ENCODE measurements at regions not wholly inside any gene's neighbourhood (a gene's known extent, or its start where the extent isn't known, plus 50 kb on each side); places are given as distances from the start of the nearest gene placed in this dataset.

GRCh38 chr10:105872665-105873064 is 1231.6 kb downstream of the SORCS3 start:
- H3K9ac ChIP-seq (ENCODE audit: low read depth, low read length), result no peak overlapping the region
- no peak overlapping the region for H4K5ac ChIP-seq (ENCODE audit: low read depth, low read length)
- TF ChIP-seq RCOR1 (IDR thresholded peaks at IDR 0.05; ENCODE audit: insufficient replicate concordance, low read length) (no peak), FOS (IDR thresholded peaks at IDR 0.05; ENCODE audit: low read depth, low read length) (no peak), CHD1 (IDR thresholded peaks at IDR 0.05; ENCODE audit: low read depth, low read length) (no peak), USF2 (IDR thresholded peaks at IDR 0.05; ENCODE audit: low read depth, low read length) (no peak), NFE2L2 (IDR thresholded peaks at IDR 0.05; ENCODE audit: low read depth, low read length) (no peak), ELK1 (IDR thresholded peaks at IDR 0.05; ENCODE audit: borderline replicate concordance, low read depth, low read length) (no peak), MAZ (IDR thresholded peaks at IDR 0.05; ENCODE audit: borderline replicate concordance, low read depth, low read length) (no peak), BHLHE40 (IDR thresholded peaks at IDR 0.05; ENCODE audit: low read depth, low read length) (no peak), MAFK (IDR thresholded peaks at IDR 0.05; ENCODE audit: low read depth, low read length) (no peak), RAD21 (IDR thresholded peaks at IDR 0.05; ENCODE audit: low read length) (no peak), MXI1 (IDR thresholded peaks at IDR 0.05; ENCODE audit: borderline replicate concordance, low read depth, low read length) (no peak), POLR2A (IDR thresholded peaks at IDR 0.05; ENCODE audit: low read depth, low read length) (no peak), RFX5 (IDR thresholded peaks at IDR 0.05; ENCODE audit: low read depth, low read length) (no peak), CEBPB (IDR thresholded peaks at IDR 0.05; ENCODE audit: low read depth, low read length) (no peak)
- H2BK5ac ChIP-seq (ENCODE audit: low read depth, low read length, poor library complexity, severe bottlenecking), result no peak overlapping the region
- no peak overlapping the region for H3K56ac ChIP-seq (ENCODE audit: extremely low read depth, insufficient read depth, low read length)
- no peak overlapping the region for H3K4me3 ChIP-seq (ENCODE audit: insufficient read depth, low read depth, low read length)
- H3K79me1 ChIP-seq (ENCODE audit: low read depth in 1 of 2, low read length in 2 of 2), result no peaks in the 10 kb centered on the region
- no peak overlapping the region for H2BK20ac ChIP-seq (ENCODE audit: low read depth, low read length)
- in situ Hi-C loops (cut with MboI; ENCODE audit: low sequenced_read_pairs) (no loop called here), intact Hi-C loops (cut with micrococcal nuclease) (no loop called here), dilution Hi-C loops (cut with HindIII; ENCODE audit: low sequenced_read_pairs, unreplicated experiment) (no loop called here)
- H3K27ac ChIP-seq (ENCODE audit: insufficient read depth, low read length), result no peak overlapping the region
- CTCF ChIA-PET, result no interaction called here
- H3K4ac ChIP-seq (ENCODE audit: low read depth, low read length), result no peak overlapping the region
- H3K9me1 ChIP-seq (ENCODE audit: insufficient read depth, low read length), result no peaks in the 10 kb centered on the region
- WGBS, 2 experiments (ENCODE audit: extremely low coverage in 2 of 2, insufficient read length in 1 of 2), result no CpG with 5 or more reads among the region's 4 CpGs
- H4K91ac ChIP-seq (ENCODE audit: insufficient read depth, low read depth, low read length), result no peak overlapping the region
- no peaks in the 10 kb centered on the region for H3K27me3 ChIP-seq (ENCODE audit: control insufficient read depth, insufficient read depth, low read length)
- POLR2A ChIA-PET (ENCODE audit: unreplicated experiment), result no interaction called here
- H2BK120ac ChIP-seq (ENCODE audit: low read depth, low read length), result no peak overlapping the region
- no TSS peak for BruUV-seq (replicated peaks)
- no peaks in the 10 kb centered on the region for H3K36me3 ChIP-seq (ENCODE audit: control insufficient read depth, insufficient read depth, low read length)
- no peak overlapping the region for H4K8ac ChIP-seq (ENCODE audit: low read depth in 2 of 2, low read length in 2 of 2)
- H3K18ac ChIP-seq (ENCODE audit: low read depth, low read length), result no peak overlapping the region
- H2AFZ ChIP-seq (replicated peaks; ENCODE audit: low read length, poor library complexity), result no peak overlapping the region
- H2BK15ac ChIP-seq (ENCODE audit: low read depth, low read length), result no peak overlapping the region
- no peak overlapping the region for H2AK9ac ChIP-seq (replicated peaks; ENCODE audit: low read depth, low read length, poor library complexity)
- no peak overlapping the region for H3K4me2 ChIP-seq (ENCODE audit: low read depth, low read length)
- no peaks in the 10 kb centered on the region for H3K4me1 ChIP-seq (ENCODE audit: control insufficient read depth, insufficient read depth, low read length)
- no peak overlapping the region for H3K14ac ChIP-seq (replicated peaks; ENCODE audit: low read depth, low read length)
- ATAC-seq (ENCODE audit: low read depth) (no peak), DNase-seq (no peak)
- H3K9me3 ChIP-seq (ENCODE audit: control insufficient read depth, insufficient read depth, low read length), result peaks cover 5% of the 10 kb centered on the region
- no peak overlapping the region for H2AK5ac ChIP-seq (ENCODE audit: low read depth, low read length)
- H3K23ac ChIP-seq (ENCODE audit: low read depth, low read length), result no peak overlapping the region
- H4K20me1 ChIP-seq (ENCODE audit: insufficient read depth, low read length), result no peaks in the 10 kb centered on the region
